GM21528 (cell line): ENCODE measurements at regions not wholly inside any gene's neighbourhood (a gene's known extent, or its start where the extent isn't known, plus 50 kb on each side); places are given as distances from the start of the nearest gene placed in this dataset.
A peak's percentile ranks its signal among the peaks of the same experiment; 100 is the strongest.

ENCODE experiments used
- ATAC-seq: cut with Tn5 transposase; IDR thresholded peaks from one replicate; pipeline ENCODE4 v1.9.1; 2021; ENCODE audit warnings: mild to moderate bottlenecking, moderate library complexity; ENCODE audit not compliant: unreplicated experiment, low FRiP score

DNA sequence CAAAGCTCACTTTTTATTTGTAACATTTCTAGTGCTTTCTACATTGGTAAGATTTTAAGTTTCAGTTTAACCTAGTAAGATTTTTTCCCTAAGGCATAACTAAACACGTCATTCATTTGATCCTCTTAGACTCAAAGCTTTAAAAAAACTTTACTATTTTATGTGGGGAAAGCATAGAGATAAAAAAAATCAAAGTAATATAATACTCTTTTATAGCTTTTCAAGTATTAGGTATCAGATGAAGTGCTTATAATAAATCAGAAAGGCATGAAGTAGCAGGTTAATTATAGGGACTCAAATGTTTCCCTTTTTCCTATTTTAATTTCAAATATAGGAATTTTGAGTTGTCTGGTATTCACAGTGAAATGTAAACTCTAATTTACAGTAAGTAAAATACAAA, 68.0 kb upstream of the POU5F2 start:
- no peak for ATAC-seq

DNA sequence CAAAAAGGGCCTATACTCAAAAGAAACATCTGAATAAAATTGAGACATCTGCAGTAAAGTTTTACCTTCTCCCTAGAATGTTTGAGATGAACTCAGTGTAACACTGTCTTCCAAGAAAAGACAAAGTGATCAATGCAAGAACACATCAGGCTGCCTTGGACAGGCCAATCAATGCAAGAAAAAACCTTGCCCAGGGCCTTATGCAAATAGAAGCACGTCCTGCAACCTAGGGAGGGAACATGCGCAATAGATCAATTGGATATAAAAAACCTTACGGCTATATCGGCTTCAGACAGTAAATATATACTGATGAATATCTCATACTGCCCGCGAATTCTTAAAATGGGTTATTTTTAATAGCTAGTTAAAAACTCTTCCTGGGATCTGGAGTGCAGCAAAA, 66.4 kb upstream of the POU5F2 start:
- ATAC-seq: no peak

- ATAC-seq: no peak
Observed at GRCh38 chr5:93805616-93806379, 64.4 kb upstream of the POU5F2 start.

DNA sequence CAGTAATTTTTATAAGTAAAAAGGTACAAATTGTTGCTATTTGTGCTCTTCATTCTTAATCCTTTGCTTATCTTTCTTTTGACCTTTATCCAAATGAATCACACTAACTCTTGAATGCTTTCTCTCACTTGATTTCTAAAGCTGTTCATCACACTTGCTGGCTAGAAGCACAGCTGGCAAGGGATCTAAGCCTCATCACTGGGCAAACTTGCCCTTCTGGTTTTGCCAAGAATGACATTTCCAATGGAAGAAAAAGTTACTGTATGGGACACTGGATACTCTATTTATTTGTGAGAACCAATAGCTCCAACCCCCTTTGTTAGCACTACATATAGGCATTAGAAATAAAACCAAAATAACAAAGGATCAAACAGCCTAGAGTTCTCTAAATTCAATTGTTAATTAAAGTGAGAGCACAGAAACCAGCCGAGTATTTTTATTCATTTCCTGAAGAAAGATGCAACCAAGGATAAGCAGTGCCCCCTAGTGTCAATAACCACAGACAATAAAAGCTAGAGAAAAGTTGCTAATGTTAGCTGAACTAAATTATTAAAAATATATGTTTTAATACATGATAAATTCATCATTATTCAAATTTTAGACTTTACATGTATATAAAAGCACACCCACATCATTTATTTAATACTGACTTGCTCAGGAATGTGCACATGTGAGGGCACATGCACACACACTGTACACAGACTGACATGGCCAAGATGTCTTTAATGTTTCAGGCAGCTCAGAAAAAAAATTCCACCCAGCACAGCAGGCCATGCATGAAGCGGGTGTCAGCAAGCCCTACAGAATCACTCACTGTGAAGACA, 59.8 kb upstream of the POU5F2 start:
- peak; percentile 72 for ATAC-seq

- no peak for ATAC-seq
Observed at GRCh38 chr5:93794954-93795353, 53.6 kb upstream of the POU5F2 start.

DNA sequence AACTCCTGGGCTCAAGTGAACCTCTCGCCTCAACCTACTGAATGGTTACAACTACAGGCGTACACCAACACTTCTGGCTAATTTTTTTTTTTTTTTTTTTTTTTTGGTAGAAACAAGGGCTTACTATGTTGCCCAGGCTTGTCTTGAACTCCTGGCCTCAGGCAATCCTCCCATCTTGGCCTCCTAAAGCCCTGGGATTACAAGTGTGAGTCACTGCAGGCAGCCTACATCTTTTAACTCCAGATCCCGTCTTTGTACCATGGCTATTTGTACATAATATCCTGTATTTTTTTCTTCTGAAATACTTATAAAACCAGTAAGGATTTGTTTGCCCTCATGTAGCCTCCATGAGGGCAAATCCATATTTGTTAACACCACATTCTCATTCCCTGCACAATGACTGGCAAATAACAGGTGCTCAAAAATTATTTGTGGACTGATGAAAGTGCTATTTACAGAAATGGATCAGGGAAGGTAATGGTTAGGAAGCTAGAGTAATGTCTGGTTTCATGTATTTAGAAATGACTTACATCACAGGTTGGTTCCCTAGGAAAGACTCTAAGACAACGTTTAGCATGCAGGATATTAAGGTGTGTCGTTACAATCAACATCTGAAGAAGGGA, 51.9 kb upstream of the POU5F2 start:
- ATAC-seq: no peak

GRCh38 chr5:93791518-93791972, 50.1 kb upstream of the POU5F2 start:
- no peak for ATAC-seq
